A549 (cell line): ENCODE measurements at regions not wholly inside any gene's neighbourhood (a gene's known extent, or its start where the extent isn't known, plus 50 kb on each side); places are given as distances from the start of the nearest gene placed in this dataset.

Source experiments
- CTCF ChIP-seq: fragments of >200 bp; sonication (Bioruptor Twin); formaldehyde crosslinking; IDR thresholded peaks from 3 replicates; pipeline ENCODE4 v1.5.1; 2016
- EHMT2 ChIP-seq: fragments of 200-600 bp; sonication (generic); IDR thresholded peaks from 2 replicates; pipeline ENCODE4 v1.6.1; 2016; ENCODE audit warnings: antibody characterized with exemption, low read depth, mild to moderate bottlenecking, moderate library complexity
- MAFK ChIP-seq: fragments of 450-650 bp; IDR thresholded peaks from 2 replicates; pipeline ENCODE4 v1.6.1; 2014; ENCODE audit not compliant: partially characterized antibody
- MAX ChIP-seq: IDR thresholded peaks from 2 replicates; pipeline ENCODE4 v1.6.1; 2012
- NPAS2 ChIP-seq: fragments of 250-450 bp; sonication (Bioruptor Pico); IDR thresholded peaks from 2 replicates; pipeline ENCODE4 v1.8.0; 2022; ENCODE audit warnings: mild to moderate bottlenecking, moderate library complexity, borderline replicate concordance
- NR3C1 ChIP-seq: fragments of >200 bp; sonication (Bioruptor Twin); formaldehyde crosslinking; IDR thresholded peaks from 3 replicates; pipeline ENCODE4 v1.6.1; 2017
- POLR2A ChIP-seq: IDR thresholded peaks from 2 replicates; pipeline ENCODE4 v1.6.1; 2012; ENCODE audit warnings: mild to moderate bottlenecking, low read length
- RAD21 ChIP-seq, 2 experiments: fragments of >200 bp in 1 of 2; sonication (Bioruptor Twin) in 1 of 2; formaldehyde crosslinking in 1 of 2; IDR thresholded peaks in 1 of 2; conservative IDR thresholded peaks in 1 of 2; 2 replicates in 1 of 2; 3 replicates in 1 of 2; pipeline ENCODE4 v1.6.1; 2012 to 2018; ENCODE audit warnings: inconsistent platforms in 1 of 2
- REST ChIP-seq: fragments of 200-600 bp; sonication (generic); IDR thresholded peaks from 2 replicates; pipeline ENCODE4 v1.6.1; 2016; ENCODE audit warnings: antibody characterized with exemption, mild to moderate bottlenecking, moderate library complexity

- TF ChIP-seq MAFK, result no peak
- TF ChIP-seq RAD21 (conservative IDR thresholded peaks at IDR 0.05 in 1 of 2, IDR thresholded peaks at IDR 0.05 in 1 of 2), result no peak
- TF ChIP-seq NPAS2 (CRISPR knock-in tag), result no peak
- TF ChIP-seq CTCF, result no peak
- TF ChIP-seq MAX, result no peak
- TF ChIP-seq NR3C1, result no peak
- no peak for TF ChIP-seq POLR2A
- TF ChIP-seq EHMT2, result no peak
- TF ChIP-seq REST, result no peak
Observed at GRCh38 chr5:15132816-15133405, 261.3 kb upstream of the ANKH start.
